HUDEP-2 (cell line): ENCODE measurements at regions not wholly inside any gene's neighbourhood (a gene's known extent, or its start where the extent isn't known, plus 50 kb on each side); places are given as distances from the start of the nearest gene placed in this dataset.

Experiments
- DNase-seq, 76 experiments: peaks; one replicate each; lab custom pipeline; 2025; ENCODE audit not compliant: unreplicated experiment in 76 of 76; lab: John Stamatoyannopoulos, UW

DNA sequence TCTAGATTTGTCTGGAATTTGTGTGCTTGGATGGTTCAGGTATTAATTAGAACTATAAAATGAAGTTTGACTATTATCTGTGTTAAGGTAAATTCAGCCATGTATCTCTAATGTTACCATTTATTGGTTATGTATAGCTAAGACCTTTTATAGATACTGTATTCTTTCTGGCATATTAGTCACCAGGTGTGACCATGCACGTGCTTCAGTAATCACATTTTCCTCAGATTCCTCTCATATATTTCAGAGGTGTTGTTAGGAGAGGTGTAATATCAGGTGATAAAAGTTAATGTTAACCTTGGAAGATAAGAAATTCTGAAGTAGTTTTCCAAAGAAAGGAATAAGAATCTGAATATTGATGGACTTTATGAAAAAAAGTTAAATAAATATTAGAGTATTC is 194.5 kb upstream of the KHDRBS2 start:
- DNase-seq, result no peak

GRCh38 chr6:62479697-62480220 is 193.7 kb upstream of the KHDRBS2 start:
- no peak for DNase-seq

GRCh38 chr6:62474793-62475192 is 188.8 kb upstream of the KHDRBS2 start:
- DNase-seq, result no peak

GRCh38 chr6:62466607-62467006 is 180.6 kb upstream of the KHDRBS2 start:
- DNase-seq, result peak in 1 of 76 experiments; percentile 20

DNA sequence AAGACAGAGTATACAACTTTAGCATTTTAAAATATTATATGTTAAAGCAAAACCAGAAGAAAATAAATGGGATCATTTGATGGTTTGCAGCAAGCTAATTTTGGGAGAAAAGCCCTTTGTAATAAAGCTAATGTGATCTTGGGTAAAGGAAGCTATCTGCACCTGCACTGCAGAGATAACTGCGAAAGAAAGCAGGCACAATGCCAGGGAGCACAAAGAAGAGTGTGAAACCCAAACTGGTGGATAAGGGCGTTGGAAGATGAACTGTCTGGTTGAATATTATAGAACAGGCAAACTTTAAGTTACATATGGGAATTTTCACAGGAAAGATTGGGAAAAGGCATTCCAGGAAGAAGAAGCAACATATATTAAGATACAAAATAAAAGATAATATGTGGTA is 179.2 kb upstream of the KHDRBS2 start:
- DNase-seq, result peak in 73 of 76 experiments; percentile 19 to 94 (median 82)

DNA sequence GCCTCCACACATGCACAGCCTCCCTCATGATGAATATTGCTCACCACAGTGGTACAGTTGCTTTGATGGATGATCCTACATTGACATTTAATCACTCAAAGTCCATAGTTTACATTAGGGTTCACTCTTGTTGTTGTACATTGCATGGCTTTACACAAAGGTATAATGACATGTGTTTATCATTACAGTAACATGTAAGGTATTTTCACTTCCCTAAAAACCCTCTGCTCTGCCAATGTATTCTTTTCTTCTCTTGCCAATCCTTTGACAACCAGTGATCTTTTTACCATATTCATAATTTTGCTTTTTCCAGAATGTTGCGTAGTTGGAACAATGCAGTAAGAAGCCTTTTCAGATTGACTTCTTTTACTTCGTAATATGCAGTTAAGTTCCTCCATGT is 166.6 kb upstream of the KHDRBS2 start:
- no peak for DNase-seq

DNA sequence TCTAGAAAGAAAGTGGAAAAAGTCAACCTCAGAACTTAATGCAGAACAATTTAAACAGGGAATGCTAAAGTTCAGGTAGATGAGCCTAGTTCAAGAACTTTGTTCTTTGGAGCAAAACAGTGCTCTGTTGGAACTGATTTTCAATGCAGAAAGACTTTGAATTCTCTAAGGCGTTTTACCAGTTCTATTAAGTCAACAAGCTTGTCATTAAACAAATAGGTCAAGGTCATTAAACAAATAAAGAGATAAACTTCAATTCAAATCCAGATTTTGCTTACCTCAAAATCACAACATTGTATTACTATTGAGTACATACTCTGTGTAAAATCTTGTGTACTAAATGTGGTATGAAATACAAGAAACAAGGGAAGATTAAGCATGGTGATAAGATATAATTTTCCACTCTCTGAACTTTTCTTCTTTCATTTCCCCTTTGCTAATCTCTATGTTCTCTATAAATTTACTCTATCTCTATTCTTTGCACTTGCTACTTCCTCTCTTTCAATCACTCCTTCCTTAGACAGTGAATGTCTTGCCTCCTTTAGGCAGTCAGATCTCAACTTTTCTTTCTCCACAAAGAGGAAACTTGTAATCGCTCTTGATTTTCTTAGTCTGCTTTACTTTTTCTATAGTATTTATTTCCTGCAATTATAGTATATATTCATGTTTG is 160.8 kb upstream of the KHDRBS2 start:
- DNase-seq, result no peak

DNA sequence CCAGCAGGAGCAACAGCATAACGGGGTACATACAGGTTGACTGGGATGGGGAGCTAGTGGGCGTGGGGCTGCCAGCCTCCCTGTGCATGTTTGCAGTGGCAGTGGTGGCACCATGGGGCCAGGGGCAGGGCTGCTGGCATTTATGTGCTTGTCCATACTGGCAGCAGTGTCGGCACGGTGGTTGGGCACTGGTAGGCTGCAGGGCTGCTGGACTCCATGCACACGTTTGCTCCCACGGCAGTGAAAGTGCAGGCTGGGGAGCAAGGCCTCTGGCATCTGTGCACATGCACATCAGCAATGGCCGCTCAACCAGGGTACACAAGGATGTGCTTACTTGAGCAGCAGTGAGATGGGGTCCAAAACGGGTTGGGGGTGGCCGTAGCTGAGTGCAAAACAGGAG is 159.5 kb upstream of the KHDRBS2 start:
- DNase-seq, result no peak

- no peak for DNase-seq
Measured at GRCh38 chr6:62441182-62441581, 155.2 kb upstream of the KHDRBS2 start.

DNA sequence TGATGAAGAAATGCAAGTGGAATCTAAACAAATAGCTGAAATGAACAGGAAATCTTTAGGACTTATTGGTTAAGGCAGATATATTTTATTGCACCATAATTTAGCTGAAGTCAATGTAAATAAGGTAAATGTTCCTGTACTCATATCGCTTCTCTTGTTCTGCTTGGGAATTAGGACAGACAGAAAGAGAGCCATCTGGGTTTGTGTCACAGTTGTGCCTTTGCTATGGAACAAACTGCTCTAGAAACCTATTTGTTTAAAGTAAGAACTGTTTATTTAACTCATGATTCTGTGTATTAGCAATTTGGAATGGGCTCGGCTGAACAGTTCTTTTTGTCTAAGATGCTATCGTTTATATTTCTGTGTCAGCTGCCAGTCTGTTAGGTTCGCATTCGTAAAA is 143.8 kb upstream of the KHDRBS2 start:
- no peak for DNase-seq

DNA sequence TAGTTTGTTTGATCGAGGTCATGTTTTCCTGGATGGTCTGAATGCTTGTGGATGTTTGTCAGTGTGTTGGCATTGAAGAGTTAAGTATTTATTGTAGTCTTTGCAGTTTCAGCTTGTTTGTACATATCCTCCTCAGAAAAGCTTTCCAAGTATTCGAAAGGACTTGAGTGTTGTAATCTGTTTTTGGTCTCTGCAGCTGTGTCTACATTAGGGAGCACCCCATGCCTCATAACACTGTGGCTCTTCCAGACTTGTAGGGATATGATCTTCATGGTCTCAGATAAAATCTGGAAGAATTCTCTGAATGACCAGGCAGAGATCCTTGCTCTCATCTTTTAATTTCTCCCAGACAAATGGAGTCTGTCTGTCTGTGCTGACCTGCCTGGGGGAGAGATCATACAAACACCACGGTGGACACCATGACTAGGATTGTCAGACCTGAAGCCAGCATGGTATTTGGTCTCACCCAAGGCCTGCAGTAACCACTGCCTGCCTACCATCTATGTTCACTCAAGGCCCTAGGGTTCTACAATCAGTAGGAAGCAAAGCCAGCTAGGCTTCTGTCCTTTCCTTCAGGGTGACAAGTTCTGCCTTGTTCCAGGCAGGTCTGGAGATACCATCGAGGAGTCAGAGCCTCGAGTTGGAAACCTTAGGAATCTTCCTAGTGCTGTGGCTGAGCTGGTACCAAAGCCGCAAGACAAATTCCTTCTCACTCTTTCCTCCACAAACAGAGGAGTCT is 114.7 kb upstream of the KHDRBS2 start:
- no peak for DNase-seq

DNA sequence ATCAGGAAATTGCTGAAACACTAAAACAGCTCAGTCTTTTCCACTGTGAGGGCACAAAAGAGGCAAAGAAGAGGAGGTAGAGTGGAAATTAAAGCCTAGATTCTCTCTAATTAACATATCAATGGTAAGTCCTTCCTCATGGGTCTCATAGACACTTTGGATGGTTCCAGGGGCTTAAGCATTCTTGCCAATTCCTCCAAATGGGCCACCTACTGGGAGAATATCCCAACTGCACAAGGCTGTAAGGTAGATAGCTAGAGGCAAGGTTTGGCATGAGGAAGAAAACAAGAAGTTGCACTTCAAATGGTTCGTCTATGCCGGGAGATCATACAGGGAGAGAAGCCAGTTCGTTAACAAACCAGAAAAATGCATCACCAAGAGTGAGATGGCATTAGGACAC is 107.6 kb upstream of the KHDRBS2 start:
- DNase-seq, result no peak

DNA sequence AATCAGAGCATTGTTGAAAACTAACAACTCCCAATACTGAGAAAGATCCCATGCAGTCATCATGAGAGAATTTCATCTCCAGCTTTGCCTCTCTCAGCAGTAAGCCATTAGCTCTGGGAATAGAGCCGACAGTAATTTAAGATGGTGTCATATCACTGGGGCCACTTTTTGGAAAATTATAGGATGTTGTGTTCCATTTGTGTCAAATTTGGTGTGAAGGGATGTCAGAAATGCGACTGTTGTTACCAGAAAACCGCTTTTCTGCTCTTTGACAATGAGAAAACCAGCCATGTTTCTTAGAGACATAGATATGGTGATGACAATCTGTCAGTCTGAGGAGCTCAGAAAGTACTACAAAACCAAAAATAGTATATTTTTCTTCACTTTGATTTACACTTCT is 106.3 kb upstream of the KHDRBS2 start:
- no peak for DNase-seq

- DNase-seq, result no peak
Measured at GRCh38 chr6:62391358-62391757, 105.3 kb upstream of the KHDRBS2 start.

DNA sequence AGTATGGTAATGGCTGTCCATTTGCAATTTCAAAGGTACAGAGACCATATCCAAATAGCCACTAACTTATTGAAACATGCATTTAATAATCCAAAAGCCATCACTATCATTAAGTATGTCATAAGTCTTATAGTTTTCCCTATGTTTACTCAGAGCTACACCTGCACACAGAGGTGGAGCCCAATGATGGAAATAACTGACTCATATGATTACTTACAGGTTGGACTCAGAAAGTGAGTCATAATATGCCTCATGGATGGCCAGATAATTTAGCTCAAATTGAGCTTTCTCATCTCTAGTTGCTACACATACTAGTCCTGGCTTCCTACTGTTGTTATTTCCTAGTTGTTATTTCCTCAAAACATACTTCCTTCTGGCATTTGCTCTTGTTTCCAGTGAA is 104.4 kb upstream of the KHDRBS2 start:
- DNase-seq, result no peak

DNA sequence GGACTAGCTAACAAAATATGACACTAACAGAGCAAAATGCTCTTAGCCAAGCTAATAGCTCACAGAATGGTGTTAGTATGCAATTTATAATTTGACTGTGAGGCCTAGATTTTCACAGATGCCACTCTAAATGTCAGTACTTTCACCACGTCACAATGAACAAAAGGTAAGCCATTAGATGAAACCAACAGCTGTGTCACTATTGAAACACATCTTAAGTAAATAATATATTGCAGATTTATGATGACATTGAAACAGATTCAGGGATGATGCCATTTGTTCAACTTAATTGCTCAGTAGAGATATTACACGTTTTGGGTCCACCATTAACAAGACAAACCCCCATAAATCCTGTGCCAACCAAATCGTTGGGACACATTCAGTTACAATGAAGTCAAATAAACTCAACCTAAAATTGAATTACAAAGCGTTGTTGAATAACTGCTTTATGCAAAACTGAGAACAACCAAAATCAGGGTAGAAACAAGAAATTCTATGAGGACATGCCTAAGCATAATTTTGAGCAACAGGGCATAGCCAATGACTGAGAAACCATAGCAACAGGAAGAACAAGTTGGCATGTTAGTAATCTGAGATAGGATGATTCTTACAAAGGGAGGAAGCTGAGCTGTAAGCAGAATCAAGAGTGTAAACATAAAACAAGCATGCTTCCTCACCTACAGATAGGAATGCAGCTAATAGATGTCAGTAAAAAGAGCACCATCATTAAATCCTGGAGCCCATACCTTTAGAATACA is 85.6 kb upstream of the KHDRBS2 start:
- no peak for DNase-seq

GRCh38 chr6:62367601-62368000 is 81.6 kb upstream of the KHDRBS2 start:
- DNase-seq, result no peak

DNA sequence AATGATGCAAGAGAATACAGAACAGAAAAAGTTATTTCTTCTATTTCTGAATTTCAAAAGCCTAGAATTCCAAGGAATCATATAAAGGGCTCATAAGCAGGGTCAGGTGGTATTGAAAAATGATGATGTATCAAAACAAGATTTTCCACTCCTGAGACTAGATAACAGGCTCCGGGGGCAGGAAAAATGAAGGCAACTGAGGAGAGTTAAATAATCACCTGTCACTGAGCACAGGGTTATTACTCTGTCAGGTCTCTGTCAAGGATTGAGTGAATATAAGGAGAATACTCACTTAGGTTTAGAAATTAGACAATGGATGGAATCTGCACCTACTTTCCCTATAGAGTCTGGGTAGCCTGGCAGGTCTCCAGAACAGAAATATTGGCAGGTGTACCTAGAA is 76.1 kb upstream of the KHDRBS2 start:
- DNase-seq, result no peak

- no peak for DNase-seq
Measured at GRCh38 chr6:62357835-62358234, 71.8 kb upstream of the KHDRBS2 start.

GRCh38 chr6:62354261-62354660 is 68.2 kb upstream of the KHDRBS2 start:
- no peak for DNase-seq

DNA sequence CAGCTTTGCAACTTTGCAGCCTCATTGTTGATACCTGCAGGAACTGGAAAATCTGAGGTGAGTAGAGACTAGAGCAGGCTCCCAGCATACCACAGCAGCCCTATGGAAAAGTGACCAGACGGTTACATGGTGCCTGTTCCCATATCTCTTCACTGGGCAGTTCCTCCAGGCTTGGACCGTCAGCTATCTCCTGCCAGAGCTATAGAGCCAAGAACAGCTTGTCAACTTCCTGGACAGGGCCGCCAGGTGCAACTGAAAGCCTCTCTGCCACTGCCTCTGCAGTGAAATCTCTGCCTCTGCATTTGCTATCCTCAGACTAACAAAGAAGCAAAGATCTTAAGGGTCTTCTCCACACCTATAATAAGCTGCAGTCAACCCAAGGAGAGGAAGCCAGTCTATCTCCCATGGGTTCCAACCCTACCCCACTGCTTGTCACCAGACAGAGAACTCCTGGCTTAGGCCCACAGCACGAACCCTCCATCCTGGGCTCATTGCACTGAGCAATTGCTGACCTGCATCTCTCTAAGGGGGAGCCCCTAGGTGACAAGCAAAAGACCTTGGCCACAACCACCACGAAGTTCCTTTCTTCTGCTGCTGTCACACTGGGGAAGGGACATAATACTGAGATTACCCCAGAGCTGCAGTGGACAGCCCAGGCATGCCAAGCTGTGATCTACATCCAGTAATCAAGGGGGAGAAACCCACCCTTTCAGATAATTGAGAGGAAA is 60.1 kb upstream of the KHDRBS2 start:
- DNase-seq, result no peak
